ENCODE measurements at regions not wholly inside any gene's neighbourhood (a gene's known extent, or its start where the extent isn't known, plus 50 kb on each side); places are given as distances from the start of the nearest gene placed in this dataset.

DNA sequence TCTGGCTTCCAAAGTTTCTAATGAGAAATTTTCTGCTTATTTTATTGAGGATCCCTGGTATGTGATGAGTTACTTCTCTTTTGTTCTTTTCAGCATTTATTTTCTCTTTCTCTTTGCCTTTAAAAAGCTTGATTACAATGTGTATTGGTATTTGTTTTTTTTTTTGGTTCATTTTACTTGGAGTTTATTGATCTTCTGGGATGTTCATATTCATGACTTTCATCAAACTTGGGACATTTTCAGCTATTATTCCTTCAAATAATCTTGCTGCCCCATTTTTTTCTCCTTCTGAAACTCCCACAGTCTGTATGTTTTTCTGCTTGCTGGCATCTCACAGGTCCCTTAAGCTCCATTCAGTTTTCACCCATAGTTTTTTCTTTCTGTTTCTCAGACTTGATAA, 102.4 kb downstream of the PRDM13 start:
- TF ChIP-seq CTCF (IDR thresholded peaks at IDR 0.05) (no peak), ZFX (IDR thresholded peaks at IDR 0.05; ENCODE audit: borderline replicate concordance) (no peak)

Data from 22Rv1 (cell line).